NOMO-1 treated with dmso at 0.1 percent for 144 hours (cell line): ENCODE measurements at regions not wholly inside any gene's neighbourhood (a gene's known extent, or its start where the extent isn't known, plus 50 kb on each side); places are given as distances from the start of the nearest gene placed in this dataset.

Source experiments
- DNase-seq: peaks from one replicate; lab custom pipeline; 2025; ENCODE audit not compliant: unreplicated experiment; lab: John Stamatoyannopoulos, UW

DNA sequence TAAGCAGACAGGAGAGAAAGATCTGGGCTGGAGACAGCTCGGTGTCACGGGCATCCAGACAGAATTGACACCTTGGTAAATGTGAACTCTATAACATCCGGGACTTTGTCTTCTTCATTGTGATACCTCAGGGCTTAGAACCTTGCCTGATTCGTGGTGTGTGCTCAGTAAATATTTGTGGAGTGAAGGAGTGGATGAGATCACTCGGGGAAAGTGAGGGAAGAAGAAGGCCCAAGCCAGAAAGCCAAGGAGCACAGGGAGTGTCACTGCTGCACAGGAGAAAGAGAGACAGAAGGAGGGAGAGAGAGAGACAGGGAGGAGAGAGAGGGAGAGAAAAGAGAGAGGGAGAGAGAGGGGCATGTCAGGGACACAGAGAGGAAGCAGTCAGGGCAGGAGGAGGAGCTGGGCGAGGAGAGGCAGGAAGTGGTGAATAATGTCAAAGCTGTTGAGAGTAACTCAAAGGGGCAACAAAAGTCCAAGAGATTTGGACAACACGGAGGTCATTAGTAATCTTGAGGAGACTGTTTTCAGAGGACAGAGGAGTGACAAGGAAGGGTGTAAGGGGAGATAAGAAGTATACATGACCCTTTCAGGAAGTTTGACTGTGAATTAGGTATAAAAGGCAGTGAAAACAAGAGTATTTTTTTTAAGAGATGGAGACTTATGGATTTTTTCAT is 141.6 kb upstream of the MAX start:
- peak; percentile 6 for DNase-seq

DNA sequence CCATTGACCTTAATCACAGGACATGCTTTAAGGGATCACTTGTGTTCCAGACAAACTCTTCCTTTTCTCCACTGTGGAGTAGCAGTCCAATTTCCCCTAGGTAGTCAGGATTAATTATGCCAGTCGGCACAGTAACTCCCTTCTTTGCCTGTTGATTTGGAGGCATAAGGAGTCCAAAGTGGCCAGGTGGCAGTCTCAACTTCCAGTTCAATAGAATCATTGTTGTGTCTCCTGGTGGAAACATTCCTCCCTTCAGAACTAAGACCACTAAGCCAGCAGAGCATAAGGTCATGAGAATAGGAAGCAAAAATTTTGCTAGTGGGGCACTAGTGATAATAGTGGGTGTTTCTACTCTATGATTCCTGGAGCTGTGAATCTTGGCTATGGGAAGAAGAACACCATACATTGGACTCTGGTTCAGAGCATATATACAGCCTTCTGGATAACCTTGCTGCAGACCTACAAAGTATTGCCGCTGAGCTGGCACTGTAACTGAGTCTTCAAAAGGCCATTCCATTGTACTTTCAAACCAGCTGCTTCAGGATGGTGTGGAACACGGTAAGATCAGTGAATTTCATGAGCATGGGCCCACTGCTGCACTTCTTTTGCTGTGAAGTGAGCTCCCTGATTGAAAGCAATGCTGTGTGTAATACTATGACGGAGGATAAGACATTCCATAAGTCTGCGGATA is 147.3 kb upstream of the MAX start:
- no peak for DNase-seq

DNA sequence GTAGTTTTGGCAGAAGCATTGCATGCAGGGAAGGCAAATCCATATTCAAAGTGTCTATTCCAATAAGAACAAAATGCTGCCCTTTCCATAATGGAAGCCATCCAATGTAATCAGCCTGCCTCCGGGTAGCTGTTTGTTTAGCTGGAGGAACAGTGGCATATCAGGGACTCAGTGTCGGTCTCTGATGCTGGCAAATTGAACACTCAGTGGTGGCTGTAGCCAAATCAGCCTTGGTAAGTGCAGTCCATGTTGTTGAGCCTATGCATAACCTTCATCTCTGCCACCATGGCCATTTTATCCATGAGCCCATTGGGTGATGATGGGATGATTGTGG is 147.8 kb upstream of the MAX start:
- no peak for DNase-seq

DNA sequence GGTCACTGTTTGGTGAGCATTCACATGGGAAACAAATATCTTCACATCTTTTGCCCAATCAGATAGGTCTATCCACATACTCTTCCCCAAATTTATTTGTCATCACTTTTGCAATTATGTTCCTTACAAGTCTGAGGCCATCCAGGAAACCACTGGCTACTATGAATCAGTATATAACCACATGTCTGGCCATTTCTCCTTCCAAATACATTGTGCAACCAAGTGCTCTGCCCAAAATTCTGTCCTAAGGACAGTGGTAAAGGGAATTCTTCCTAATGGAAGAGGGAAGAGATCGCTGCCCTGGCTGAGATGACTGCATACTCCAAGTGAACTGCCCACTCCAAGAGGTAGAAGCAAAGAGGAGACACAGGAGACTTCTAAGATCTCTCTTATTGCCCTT is 148.9 kb upstream of the MAX start:
- DNase-seq: no peak

DNA sequence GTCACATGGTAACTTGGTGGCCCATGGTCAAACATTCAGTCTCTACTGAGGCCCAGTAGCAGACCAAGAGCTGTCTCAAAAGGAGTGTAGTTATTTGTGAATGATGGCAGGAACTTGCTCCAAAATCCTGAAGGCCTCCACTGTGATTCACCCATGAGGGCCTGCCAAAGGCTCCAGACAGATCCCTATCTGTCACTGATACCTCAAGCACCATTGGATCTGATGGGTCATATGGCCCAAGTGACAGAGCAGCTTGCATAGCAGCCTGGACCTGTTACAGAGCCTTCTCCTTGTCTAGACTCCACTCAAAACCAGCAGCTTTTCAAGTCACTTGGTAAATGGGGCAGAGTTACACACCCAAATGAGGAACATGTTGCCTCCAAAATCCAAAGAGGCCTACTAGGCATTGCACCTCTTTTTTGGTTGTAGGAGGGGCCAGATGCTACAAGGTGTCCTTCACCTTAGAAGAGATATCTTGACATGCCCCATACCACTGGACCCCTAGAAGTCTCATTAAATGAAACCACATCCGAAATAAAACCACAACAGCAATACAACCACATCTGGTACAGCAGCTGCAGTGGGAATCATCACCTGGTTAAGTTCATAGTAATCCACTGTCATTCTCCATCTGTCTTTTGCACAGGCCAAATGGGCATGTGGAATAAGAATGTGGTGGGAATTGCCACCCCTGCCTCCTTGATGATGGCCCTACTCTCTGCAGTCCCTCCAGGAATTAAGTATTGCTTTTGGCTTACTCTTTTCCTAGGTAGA is 150.4 kb upstream of the MAX start:
- DNase-seq: no peak

DNA sequence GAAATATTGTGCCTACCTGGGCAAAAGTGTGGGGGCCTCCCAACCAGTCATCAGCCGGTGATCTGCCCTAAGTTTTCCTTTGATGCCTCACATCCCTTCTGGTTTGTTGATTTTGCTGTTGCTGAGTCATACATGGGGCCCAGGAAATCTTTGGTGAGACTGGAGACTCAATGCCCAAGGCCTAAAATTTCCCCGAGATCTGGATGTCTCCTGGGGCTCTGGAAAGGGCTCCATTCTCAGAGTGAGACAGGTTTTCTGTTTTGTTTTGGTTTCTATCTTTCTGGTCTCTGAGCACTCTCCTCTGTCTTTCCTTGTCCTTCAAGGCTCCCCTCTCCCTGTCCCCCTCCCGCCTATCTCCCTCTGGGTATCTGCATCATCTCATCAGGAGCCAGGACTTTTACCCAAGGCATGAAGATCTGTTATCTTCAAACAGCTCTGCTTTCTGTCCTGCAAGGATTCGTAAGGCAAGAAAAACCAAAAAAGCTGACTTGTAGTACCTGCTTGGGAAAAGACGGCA is 152.8 kb upstream of the MAX start:
- DNase-seq: no peak

DNA sequence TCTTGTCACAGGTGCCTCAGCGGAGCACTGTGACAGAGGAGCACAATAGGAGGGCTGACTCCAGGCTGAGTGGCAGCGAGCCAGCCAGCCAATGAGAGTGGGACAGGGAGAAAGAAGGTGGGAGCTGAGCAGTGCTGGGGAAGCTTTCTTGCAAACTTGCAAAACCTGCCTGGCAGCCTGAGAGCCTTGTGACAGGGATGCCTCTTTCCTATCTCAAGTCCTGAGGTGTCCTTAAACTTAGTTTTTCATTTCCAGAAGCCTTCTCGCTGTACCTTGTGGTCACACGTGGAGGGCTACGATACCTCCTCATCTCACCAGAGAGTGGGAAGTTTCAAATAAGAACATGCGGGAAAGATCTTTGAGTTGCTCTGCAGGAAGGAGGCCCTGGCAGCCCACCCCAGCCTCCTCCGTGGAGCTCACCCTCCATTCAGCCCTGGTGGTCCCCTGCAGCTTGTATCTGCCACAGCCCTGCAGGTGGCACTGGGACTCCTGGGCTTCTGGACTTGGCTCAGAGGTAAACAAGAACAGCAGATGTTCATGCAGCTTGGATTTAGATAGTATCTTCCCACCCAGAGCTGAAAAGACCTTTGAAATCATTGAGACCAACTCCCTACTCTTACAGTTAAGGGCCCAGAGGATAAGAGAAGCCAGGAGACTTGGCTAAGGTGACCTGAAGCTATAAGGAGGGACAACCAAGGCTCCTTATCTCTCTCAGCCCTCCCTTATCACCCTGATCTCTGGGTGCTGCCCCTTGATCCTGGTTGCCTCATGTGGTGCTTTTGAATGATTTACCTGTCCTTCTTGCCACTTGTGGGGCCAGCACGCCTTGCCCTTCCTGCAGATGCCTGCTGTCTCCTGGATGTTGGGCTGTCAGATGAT is 153.5 kb upstream of the MAX start:
- DNase-seq: no peak

DNA sequence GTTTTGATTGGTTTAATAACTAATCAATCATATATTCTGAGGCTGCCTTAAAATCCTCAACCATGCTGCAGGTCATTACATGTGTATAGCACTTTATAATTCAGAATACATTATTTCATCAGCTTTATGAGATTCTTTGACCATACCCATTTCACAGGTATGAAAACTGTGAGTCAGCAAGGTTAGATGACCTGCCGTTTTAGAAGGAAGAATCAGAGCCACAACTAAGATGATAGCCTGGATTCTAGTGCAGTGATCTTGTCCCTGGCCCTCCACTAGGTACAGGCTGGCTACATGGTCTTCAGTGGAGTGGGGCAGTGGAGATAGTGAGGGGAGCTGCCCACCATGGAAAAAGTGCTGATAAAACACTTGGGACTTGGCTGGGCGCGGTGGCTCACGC is 154.4 kb upstream of the MAX start:
- no peak for DNase-seq

DNA sequence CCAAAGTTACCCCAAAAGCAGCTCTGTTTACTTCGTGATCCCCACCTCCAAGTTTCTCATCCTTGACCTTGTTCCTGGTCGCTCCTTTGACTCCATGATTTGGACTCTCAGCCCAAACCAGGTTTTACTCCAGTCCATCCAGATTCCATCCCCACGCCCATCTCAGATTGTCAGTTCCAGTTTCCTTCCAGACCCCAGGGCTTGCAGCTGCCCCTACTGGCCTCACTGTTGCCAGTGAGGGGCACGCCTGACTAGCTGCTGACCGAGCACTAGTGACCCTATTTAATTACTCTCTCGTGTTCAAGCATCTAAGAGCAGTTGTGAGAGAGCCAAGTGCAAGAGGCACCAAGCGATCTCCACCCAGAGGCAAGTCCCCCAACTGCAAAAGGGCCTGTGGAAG is 155.1 kb upstream of the FUT8 start:
- DNase-seq: no peak

DNA sequence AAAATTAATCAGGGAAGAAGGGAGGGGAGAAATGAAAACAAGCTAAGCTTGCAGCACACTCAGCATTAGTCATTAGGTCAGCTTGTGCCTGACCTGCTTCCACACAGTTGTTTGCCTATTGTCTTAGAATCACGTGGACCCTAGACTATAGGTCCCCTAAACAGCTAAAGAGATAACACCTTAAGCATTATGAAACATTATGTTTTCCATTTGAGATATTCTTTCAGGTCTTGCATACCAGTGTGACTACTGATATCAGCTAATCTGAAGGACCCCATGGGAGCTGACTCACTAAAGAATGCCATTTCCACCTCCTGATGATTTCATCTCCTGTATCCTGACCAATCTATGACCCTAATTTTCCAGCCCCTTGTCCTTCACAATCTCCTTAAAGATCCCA is 154.1 kb upstream of the FUT8 start:
- no peak for DNase-seq

DNA sequence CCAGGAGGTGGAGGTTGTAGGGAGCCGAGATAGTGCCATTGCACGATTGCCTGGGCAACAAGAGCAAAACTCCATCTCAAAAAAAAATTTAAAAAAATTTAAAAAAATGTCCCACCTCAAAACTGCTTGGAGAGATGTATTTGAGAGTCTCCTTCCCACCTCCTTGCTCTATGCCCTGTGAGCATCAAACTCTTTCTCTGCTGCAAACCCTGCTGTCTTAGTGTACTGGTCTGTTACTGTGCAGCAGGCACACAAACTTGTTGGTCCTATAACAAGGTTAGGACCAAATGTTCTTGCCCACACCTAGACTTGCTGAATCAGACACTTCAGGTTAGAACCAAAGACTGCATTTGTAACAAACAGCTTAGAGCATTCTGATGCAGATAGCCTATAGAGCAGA is 153.5 kb upstream of the FUT8 start:
- no peak for DNase-seq

DNA sequence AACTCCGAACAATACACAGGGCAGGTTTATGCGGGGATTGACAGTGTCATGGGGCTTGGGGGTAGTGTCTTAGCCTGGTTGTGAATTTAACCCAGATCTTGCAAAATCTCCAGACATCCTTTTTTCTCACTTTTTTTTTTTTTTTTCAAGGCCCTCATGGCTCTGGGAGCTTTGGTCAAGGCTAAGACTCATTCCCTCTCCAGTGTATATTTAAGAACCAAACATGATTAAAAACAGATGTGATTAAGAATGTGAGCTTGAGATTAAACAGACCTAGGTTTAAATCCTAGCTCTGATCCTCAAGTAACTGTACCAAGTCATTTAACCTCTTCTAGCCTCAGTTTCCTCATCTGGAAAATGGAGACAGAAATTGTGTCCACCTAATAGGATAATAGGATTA is 151.7 kb upstream of the FUT8 start:
- DNase-seq: no peak

DNA sequence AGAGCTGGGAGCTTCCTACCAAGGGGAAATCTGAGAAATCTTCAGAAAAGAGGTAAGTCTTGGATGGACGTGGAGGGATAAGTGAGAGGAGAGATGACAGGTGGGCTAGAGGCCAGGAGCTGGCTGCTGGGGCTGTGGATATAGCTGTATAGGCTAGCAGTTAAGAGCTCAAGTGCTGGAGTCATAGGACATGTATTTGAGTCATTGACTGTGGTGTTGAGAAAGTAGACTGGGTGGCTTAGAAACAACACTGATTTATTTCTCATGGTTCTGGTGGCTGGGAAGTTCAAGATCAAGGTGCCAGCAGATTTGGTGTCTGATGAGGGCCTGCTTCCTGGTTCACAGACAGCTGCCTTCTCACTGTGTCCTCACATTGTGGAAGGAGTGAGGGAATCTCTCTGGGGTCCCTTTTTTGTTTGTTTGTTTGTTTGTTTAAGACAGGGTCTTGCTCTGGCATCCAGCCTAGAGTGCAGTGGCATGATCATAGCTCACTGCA is 151.1 kb upstream of the FUT8 start:
- DNase-seq: no peak

DNA sequence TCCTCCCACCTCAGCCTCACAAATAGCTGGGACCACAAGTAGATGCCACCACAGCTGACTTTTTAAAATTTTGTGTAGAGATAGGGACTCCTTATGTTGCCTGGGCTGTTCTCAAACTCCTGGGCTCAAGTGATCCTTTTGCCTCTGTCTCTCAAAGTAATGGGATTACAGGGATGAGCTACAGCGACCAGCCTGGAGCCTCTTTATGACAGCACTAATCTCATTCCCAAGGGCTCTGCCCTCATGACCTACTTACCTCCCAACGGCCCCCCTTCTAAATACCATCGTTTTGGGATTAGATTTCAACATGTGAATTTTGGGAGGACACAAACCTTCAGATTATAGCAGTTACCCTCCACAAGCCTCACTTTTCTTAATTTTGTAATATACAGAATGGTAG is 150.6 kb upstream of the FUT8 start:
- DNase-seq: no peak

DNA sequence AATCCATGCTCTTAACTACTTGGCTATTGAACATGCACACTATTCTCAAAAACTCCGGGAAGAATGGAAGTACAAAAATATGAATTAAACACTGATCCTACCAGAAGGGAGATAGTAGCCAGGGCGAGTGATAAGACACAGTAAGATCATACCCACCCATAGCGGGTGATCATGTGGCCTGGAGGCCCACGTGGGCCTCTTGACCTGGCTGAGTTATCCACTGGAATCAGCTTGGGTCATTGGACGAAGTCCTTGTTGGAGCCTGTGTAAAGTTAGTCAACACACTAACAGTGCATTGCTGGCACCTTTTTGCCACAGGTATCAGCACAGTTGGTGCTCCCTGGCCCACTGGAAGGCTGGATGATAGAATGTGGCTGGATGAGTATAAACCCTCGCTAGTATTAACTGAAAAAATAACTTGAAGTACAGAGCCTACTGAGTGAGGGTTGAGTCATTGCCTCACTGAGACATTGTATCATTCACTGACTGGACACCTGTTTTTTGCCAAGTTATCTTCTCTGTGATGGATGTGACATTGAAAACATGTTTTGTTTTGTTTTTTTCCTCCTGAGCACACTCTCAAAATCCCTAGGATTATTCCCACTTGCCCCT is 149.2 kb upstream of the FUT8 start:
- no peak for DNase-seq

DNA sequence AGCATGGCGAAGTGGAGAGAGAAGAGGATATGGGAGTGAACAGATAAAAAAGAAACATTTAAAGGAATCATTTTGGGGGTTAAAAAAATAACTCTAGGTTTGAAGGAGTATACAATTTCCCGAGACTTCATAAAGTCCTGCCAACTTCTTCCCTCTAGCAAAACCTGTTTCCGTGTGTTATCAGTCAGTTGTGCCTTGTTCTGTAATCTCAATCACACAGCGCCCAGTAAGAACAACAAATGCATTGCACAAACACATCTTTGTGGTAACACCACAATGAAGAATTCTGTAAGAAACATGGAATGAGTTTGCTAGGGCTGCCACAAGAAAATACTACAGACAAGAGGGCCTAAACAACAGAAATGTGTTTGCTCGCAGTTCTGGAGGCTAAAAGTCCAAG is 144.7 kb upstream of the FUT8 start:
- DNase-seq: no peak

DNA sequence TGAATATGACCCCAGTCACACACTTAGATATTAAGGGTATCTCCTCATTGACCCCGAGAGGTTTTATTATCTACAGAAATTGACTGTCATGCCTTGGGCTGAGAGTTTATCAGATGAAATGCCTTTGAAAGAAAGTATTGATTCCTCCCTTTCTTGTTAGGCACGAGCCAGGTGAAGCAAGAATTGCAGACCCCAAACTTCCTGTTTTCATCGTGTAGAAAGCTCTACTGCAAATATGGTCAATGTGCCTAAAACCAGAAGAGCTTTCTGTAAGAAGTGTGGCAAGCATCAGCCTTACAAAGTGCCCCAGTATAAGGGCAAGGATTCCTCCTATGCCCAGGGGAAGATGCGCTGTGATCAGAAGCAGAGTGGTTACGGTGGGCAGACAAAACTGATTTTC is 143.9 kb upstream of the FUT8 start:
- no peak for DNase-seq

DNA sequence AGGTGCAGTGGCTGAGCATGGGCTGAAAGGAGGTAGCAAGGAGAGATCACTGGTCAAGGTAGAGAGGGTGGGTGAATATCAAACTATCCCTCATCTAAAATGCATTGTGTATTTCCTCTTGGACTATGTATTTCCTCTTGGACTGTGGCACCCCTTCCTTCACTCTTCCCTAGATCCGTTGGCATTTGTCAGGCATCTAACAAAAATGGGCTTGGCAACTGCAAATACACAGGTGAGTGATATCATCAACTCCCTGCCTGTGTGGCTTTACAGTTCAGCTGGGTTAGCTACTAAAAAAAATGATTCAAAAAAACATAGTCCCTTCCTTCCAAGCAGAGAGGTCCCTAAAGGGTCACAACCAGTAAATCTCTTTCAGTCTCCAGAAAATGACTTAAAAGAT is 142.8 kb upstream of the FUT8 start:
- no peak for DNase-seq

DNA sequence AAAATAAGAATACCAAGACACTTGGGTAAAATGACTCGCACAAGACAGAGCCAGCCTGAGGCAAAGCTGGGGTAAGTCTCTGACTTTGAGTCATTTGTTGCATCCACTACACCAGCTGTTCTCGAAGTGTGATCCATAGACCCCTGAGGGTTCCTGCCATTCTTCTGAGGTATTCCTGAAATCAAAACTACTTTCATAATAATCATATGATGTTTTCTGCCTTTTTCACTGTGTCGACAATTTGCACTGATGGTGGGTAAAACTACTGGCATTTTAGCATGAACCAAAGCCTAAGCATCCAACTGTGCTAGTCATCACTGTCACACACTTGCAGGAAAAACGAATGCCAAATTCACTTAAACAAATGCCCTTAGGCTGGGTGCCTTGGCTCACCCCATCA is 135.5 kb upstream of the FUT8 start:
- DNase-seq: no peak

DNA sequence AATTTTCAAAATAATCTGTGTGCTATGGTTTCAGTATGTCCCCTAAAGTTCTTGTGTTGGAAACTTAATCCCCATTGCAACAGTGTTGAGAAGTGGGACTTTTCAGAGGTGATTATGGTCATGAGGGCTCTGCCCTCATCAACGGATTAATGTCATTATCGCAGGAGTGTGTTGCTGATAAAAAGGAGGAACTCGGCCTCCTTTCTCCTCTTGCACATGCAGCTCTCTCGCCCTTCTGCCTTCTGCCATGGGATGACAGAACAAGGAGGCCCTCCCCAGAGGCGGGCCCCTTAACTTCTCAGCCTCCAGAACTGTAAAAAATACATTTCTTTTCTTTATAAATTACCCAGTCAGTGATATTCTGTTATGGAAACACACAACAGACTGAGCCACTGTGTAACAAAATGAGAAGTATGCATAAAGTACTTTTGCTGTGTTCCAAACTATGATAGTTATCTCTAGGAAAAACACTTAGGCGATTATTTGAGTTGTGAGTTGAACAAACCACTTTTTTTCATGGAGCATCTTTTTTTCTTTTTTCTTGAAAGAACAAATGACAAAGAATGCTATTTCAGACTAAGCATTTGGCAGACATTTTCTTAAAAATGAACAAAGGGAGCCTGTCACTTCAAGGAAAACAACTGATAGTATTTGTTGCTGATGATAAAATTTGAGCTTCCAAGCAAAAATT is 134.8 kb upstream of the FUT8 start:
- DNase-seq: no peak
